RWPE1 (cell line): ENCODE measurements at regions not wholly inside any gene's neighbourhood (a gene's known extent, or its start where the extent isn't known, plus 50 kb on each side); places are given as distances from the start of the nearest gene placed in this dataset.

ENCODE experiments used
- CTCF ChIA-PET: fragments of 350-600 bp; sonication (Branson Sonifier 250); formaldehyde crosslinking; extraction: SDS; loops from one replicate; lab custom pipeline; 2021; lab: Yijun Ruan, JAX
- POLR2A ChIA-PET: fragments of 400-600 bp; formaldehyde crosslinking; extraction: SDS; loops from one replicate; lab custom pipeline; 2020; ENCODE audit warnings: antibody characterized with exemption; ENCODE audit not compliant: low non-redundant PET; lab: Yijun Ruan, JAX
- DNase-seq: peaks from one replicate; pipeline ENCODE4 v3.0.0; 2012; ENCODE audit warnings: low spot score
- H3K27ac ChIP-seq: fragments of 450-650 bp; 2 replicates; pipeline ENCODE4 v1.5.1; 2017
- TF ChIP-seq, protein P1 (sequence below): fragments of 450-650 bp; conservative IDR thresholded peaks from 2 replicates; pipeline ENCODE4 v1.5.1; 2017; ENCODE audit warnings: low read depth, mild to moderate bottlenecking

DNA sequence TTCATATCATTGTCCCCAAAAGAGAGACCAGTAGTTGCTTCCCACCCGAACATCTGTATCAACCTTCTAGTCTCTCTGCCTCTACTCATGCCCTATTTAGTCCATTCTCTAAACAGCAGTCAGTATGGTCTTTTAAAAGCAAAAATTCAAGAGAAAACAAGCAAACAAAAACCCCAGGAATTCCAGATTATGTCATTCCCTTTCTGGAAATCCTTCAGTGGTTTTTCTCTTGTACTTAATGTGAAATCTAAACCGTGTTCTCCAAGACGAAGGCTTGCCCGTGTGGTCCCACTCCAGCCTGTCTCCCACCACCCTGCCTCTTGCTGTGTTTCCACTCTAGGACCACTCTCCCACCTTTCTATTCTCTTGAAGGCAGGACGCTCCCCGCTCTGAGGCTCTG is 90.8 kb downstream of the TMEM30B start:
- ChIA-PET POLR2A (no interaction called here), CTCF (interaction anchor here (0.7 to 1.2 kb wide), 2 partner anchors 13 to 523 kb away, joined by 3 read pairs; no protein-coding TSS in a partner anchor)
- TF ChIP-seq, protein P1, sequence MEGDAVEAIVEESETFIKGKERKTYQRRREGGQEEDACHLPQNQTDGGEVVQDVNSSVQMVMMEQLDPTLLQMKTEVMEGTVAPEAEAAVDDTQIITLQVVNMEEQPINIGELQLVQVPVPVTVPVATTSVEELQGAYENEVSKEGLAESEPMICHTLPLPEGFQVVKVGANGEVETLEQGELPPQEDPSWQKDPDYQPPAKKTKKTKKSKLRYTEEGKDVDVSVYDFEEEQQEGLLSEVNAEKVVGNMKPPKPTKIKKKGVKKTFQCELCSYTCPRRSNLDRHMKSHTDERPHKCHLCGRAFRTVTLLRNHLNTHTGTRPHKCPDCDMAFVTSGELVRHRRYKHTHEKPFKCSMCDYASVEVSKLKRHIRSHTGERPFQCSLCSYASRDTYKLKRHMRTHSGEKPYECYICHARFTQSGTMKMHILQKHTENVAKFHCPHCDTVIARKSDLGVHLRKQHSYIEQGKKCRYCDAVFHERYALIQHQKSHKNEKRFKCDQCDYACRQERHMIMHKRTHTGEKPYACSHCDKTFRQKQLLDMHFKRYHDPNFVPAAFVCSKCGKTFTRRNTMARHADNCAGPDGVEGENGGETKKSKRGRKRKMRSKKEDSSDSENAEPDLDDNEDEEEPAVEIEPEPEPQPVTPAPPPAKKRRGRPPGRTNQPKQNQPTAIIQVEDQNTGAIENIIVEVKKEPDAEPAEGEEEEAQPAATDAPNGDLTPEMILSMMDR: no peak
- no peak for DNase-seq
- H3K27ac ChIP-seq: no peak overlapping the region

DNA sequence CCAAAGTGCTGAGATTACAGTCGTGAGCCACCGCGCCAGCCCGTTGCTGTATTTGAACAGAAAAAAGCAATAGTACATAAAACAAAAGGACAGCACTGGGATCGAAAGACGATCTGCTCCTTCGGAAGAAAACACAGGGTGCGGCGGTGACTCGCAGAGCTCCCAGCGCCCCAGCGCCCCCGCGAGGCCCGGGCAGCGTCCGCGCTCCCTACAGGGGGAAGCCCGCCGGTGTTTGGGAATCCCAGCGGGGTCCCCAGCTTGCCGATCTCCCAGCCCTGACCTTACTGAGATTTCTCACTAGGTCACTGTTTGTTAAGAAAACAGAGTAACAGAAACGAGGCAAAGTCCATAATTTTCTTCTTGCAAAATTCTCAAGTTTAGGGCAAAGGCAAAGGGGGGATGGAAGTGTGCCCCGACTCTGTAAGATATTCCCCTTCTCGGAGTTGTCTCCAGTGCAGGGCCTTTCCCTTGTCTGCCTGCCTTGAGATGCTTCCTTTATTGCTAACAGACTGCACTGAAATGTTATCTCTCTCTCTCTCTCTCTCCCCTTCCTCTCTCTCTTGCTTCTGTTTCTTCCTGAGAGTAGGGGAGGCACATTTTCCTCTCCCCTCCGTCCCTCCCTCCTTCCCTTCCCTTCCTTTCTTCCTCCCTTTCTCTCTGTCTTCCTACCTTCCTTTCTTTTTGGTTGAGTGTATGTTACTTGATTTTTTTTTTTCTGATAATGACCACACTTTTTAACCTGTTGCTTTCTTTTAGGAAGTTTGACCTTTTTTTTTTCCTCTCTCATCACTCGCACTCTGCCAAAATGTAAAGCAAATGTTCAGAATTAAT is 91.9 kb downstream of the TMEM30B start:
- POLR2A ChIA-PET: no interaction called here
- H3K27ac ChIP-seq: no peak overlapping the region
- TF ChIP-seq, protein P1: no peak
- DNase-seq: no peak
- CTCF ChIA-PET: no interaction called here

DNA sequence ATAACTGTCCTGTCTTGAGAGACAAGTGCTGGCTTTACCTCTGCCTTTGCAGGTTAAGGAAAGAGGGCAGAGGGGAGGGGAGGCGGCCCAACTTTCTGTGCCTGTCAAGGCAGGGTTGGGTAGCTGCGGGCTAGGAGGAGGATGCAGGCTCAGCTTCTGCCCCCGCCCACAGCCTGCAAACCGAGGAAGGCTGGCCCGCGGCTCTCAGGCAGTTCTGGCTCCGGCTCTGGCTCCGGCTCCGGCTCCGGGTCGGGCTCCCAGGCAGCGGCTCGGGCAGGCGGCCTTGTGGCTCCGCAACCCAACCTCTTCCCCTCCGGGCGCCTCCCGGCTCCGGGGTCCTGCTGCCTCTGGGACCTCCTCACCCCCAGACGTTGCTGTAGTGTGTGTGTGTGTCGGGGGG is 92.9 kb downstream of the TMEM30B start:
- no peak overlapping the region for H3K27ac ChIP-seq

DNA sequence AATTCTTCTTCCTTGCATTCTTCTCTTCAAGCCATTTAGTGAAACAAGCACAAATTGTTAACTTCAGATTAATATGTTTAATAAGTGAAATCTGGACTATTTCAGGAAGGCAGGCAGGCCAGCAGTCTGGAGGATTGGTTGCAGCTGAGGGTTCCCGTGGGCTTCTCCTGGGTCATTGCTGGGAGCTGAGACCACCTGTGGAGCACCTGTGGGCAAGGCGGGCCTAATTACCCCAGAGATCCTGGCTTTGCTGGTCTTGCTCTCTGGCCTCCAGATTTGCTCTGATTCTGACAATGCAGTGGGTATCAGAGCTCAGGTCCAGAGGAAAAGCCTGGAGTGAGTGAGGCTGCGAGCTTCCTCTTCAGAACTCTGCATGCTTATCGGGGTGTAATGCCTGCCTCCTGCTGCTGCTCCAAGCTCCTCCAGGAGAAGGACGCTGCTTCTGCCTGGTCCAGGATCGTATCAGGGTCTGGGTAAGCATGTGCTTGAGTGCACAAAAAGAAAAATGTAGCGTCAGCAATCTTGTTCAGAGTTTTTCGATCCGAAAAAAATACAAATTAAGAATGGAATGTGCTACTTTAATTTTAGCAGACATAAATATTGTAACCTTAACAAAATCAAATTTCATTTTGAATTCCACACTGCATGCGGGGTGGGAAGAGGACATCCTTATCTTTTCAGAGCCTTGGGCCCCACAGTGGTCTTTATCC is 93.8 kb downstream of the TMEM30B start:
- CTCF ChIA-PET: interaction anchor here (0.6 kb wide), 1 partner anchor 982 kb away, joined by 3 read pairs; no protein-coding TSS in a partner anchor
- no peak overlapping the region for H3K27ac ChIP-seq
- POLR2A ChIA-PET: no interaction called here
- TF ChIP-seq, protein P1: no peak
- DNase-seq: no peak

More for the DNA sequence above, 92.9 kb downstream of the TMEM30B start:
- ChIA-PET POLR2A (no interaction called here), CTCF (no interaction called here)
- DNase-seq: no peak
- TF ChIP-seq, protein P1: no peak

DNA sequence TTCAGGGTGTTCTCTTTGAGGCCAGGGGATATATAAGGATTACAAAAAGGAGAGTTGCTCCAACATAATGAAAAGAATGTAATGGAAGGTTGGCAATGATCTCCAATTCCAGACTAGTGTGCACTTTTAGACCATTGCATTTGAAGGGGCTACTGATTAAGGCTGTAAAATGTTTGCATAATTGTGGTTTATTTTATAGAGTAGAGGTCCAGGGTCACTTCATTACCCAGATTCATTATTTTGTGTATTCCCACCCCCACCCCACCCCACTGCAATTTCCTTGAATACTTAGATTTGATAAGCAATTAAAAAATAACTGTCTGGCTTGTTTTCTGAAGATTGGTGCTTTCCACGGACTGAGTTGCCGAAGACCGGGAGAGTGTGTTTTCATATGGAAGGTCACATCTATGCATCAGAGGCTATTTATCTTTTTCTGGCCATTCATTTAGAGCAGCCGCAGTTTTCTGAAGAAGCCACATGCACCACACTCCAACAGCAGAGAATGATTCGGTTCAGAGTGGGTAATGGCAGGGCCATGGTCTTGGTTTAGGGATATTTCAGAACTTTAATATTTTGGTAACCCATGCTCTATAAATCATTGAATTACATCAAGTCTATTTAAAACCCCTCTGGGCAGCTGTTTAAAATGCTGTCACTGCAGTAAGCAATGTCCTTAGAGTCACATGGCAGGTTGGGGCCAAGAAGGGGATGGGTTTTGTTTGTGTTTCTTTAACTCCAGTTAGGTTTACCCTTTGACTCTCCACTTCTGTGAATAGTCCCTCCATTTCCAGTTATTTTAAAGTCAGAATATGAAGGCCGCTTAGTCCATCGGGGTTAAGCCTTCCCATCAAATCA is 94.6 kb downstream of the TMEM30B start:
- ChIA-PET POLR2A (no interaction called here), CTCF (interaction anchor here (0.6 kb wide), 1 partner anchor 981 kb away, joined by 3 read pairs; no protein-coding TSS in a partner anchor)
- TF ChIP-seq, protein P1: no peak
- DNase-seq: no peak
- no peak overlapping the region for H3K27ac ChIP-seq

DNA sequence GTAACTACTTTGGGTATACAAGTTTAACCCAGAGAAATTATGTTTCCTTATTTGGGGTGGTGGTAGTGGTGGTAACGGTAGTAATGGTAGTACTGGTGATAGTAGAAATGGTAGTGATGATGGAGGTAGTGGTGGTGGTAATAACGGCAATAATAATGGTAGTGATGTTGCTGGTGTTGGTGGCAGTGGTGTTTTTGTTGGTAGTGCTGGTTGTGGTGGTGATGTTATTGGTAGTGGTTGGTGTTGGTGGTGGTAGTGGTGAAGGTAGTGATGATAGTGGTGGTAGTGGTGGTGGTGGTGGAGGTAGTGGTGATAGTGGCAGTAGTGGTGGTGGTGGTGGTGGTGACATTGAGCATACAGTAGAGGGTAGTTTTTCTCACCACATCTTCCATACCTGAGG is 95.6 kb downstream of the TMEM30B start:
- no peak for DNase-seq
- TF ChIP-seq, protein P1: no peak
- ChIA-PET POLR2A (no interaction called here), CTCF (interaction anchor here (0.6 kb wide), 1 partner anchor 25 kb away, joined by 3 read pairs; no protein-coding TSS in a partner anchor)
- H3K27ac ChIP-seq: no peak overlapping the region
